ENCODE measurements at regions not wholly inside any gene's neighbourhood (a gene's known extent, or its start where the extent isn't known, plus 50 kb on each side); places are given as distances from the start of the nearest gene placed in this dataset.

- H3K4me3 ChIP-seq (ENCODE audit: low read depth in 1 of 2, low read length in 2 of 2), result no peak overlapping the region
- H3K36me3 ChIP-seq (ENCODE audit: control insufficient read depth in 1 of 2, insufficient read depth in 2 of 2, low read length in 2 of 2), result no peaks in the 10 kb centered on the region
- H3K4me1 ChIP-seq (ENCODE audit: control insufficient read depth in 1 of 2, insufficient read depth in 2 of 2, low read length in 2 of 2), result no peaks in the 10 kb centered on the region
- H3K9me3 ChIP-seq (ENCODE audit: control insufficient read depth in 1 of 2, low read length in 2 of 2), result no peaks in the 10 kb centered on the region
- H3K27ac ChIP-seq (ENCODE audit: low read length), result no peak overlapping the region
- no peaks in the 10 kb centered on the region for H3K27me3 ChIP-seq (ENCODE audit: low read depth, low read length)
Observed at GRCh38 chr13:63690672-63691071, 2275.0 kb upstream of the PCDH20 start.

- no peaks in the 10 kb centered on the region for H3K4me1 ChIP-seq (ENCODE audit: control insufficient read depth in 1 of 2, insufficient read depth in 2 of 2, low read length in 2 of 2)
- H3K9me3 ChIP-seq (ENCODE audit: control insufficient read depth in 1 of 2, low read length in 2 of 2), result peaks cover 0 to 8% of the 10 kb centered on the region in 2 donors
- no peaks in the 10 kb centered on the region for H3K27me3 ChIP-seq (ENCODE audit: low read depth, low read length)
- H3K36me3 ChIP-seq (ENCODE audit: control insufficient read depth in 1 of 2, insufficient read depth in 2 of 2, low read length in 2 of 2), result no peaks in the 10 kb centered on the region
- H3K27ac ChIP-seq (ENCODE audit: low read length), result no peak overlapping the region
- H3K4me3 ChIP-seq (ENCODE audit: low read depth in 1 of 2, low read length in 2 of 2), result no peak overlapping the region
Observed at GRCh38 chr13:63684822-63685221, 2269.2 kb upstream of the PCDH20 start.

- no peaks in the 10 kb centered on the region for H3K4me1 ChIP-seq (ENCODE audit: control insufficient read depth in 1 of 2, insufficient read depth in 2 of 2, low read length in 2 of 2)
- no peaks in the 10 kb centered on the region for H3K36me3 ChIP-seq (ENCODE audit: control insufficient read depth in 1 of 2, insufficient read depth in 2 of 2, low read length in 2 of 2)
- H3K4me3 ChIP-seq (ENCODE audit: low read depth in 1 of 2, low read length in 2 of 2), result no peak overlapping the region
- H3K9me3 ChIP-seq (ENCODE audit: control insufficient read depth in 1 of 2, low read length in 2 of 2), result peaks cover 0 to 8% of the 10 kb centered on the region in 2 donors
- no peak overlapping the region for H3K27ac ChIP-seq (ENCODE audit: low read length)
- H3K27me3 ChIP-seq (ENCODE audit: low read depth, low read length), result no peaks in the 10 kb centered on the region
Observed at GRCh38 chr13:63680704-63681103, 2265.1 kb upstream of the PCDH20 start.

- no peak overlapping the region for H3K27ac ChIP-seq (ENCODE audit: low read length)
Observed at GRCh38 chr13:63671296-63671695, 2255.6 kb upstream of the PCDH20 start.

GRCh38 chr13:63651394-63651793 is 2235.7 kb upstream of the PCDH20 start:
- H3K36me3 ChIP-seq (ENCODE audit: control insufficient read depth in 1 of 2, insufficient read depth in 2 of 2, low read length in 2 of 2), result no peaks in the 10 kb centered on the region
- no peaks in the 10 kb centered on the region for H3K27me3 ChIP-seq (ENCODE audit: low read depth, low read length)
- H3K4me1 ChIP-seq (ENCODE audit: control insufficient read depth in 1 of 2, insufficient read depth in 2 of 2, low read length in 2 of 2), result no peaks in the 10 kb centered on the region

More at GRCh38 chr13:63671296-63671695, 2255.6 kb upstream of the PCDH20 start:
- Histone ChIP-seq H3K4me3 (ENCODE audit: low read depth in 1 of 2, low read length in 2 of 2) (no peak overlapping the region), H3K27me3 (ENCODE audit: low read depth, low read length) (no peaks in the 10 kb centered on the region), H3K4me1 (ENCODE audit: control insufficient read depth in 1 of 2, insufficient read depth in 2 of 2, low read length in 2 of 2) (no peaks in the 10 kb centered on the region), H3K9me3 (ENCODE audit: control insufficient read depth in 1 of 2, low read length in 2 of 2) (no peaks in the 10 kb centered on the region), H3K36me3 (ENCODE audit: control insufficient read depth in 1 of 2, insufficient read depth in 2 of 2, low read length in 2 of 2) (no peaks in the 10 kb centered on the region)

GRCh38 chr13:63643543-63643942 is 2227.9 kb upstream of the PCDH20 start:
- Histone ChIP-seq H3K27me3 (ENCODE audit: low read depth, low read length) (no peaks in the 10 kb centered on the region), H3K9me3 (ENCODE audit: control insufficient read depth in 1 of 2, low read length in 2 of 2) (no peaks in the 10 kb centered on the region), H3K36me3 (ENCODE audit: control insufficient read depth in 1 of 2, insufficient read depth in 2 of 2, low read length in 2 of 2) (no peaks in the 10 kb centered on the region), H3K27ac (ENCODE audit: low read length) (no peak overlapping the region), H3K4me1 (ENCODE audit: control insufficient read depth in 1 of 2, insufficient read depth in 2 of 2, low read length in 2 of 2) (no peaks in the 10 kb centered on the region), H3K4me3 (ENCODE audit: low read depth in 1 of 2, low read length in 2 of 2) (no peak overlapping the region)

More at GRCh38 chr13:63651394-63651793, 2235.7 kb upstream of the PCDH20 start:
- Histone ChIP-seq H3K9me3 (ENCODE audit: control insufficient read depth in 1 of 2, low read length in 2 of 2) (no peaks in the 10 kb centered on the region), H3K27ac (ENCODE audit: low read length) (no peak overlapping the region), H3K4me3 (ENCODE audit: low read depth in 1 of 2, low read length in 2 of 2) (no peak overlapping the region)

- H3K9me3 ChIP-seq (ENCODE audit: control insufficient read depth in 1 of 2, low read length in 2 of 2), result no peaks in the 10 kb centered on the region
- H3K36me3 ChIP-seq (ENCODE audit: control insufficient read depth in 1 of 2, insufficient read depth in 2 of 2, low read length in 2 of 2), result no peaks in the 10 kb centered on the region
- no peaks in the 10 kb centered on the region for H3K27me3 ChIP-seq (ENCODE audit: low read depth, low read length)
- H3K4me1 ChIP-seq (ENCODE audit: control insufficient read depth in 1 of 2, insufficient read depth in 2 of 2, low read length in 2 of 2), result no peaks in the 10 kb centered on the region
- peak overlapping the region; percentile 35 to 38 for H3K4me3 ChIP-seq (ENCODE audit: low read depth in 1 of 2, low read length in 2 of 2)
- no peak overlapping the region for H3K27ac ChIP-seq (ENCODE audit: low read length)
Observed at GRCh38 chr13:63636316-63636993, 2220.8 kb upstream of the PCDH20 start.

GRCh38 chr13:63632321-63632720 is 2216.7 kb upstream of the PCDH20 start:
- no peaks in the 10 kb centered on the region for H3K4me1 ChIP-seq (ENCODE audit: control insufficient read depth in 1 of 2, insufficient read depth in 2 of 2, low read length in 2 of 2)
- H3K27ac ChIP-seq (ENCODE audit: low read length), result no peak overlapping the region
- no peak overlapping the region for H3K4me3 ChIP-seq (ENCODE audit: low read depth in 1 of 2, low read length in 2 of 2)
- H3K36me3 ChIP-seq (ENCODE audit: control insufficient read depth in 1 of 2, insufficient read depth in 2 of 2, low read length in 2 of 2), result no peaks in the 10 kb centered on the region
- H3K9me3 ChIP-seq (ENCODE audit: control insufficient read depth in 1 of 2, low read length in 2 of 2), result no peaks in the 10 kb centered on the region
- H3K27me3 ChIP-seq (ENCODE audit: low read depth, low read length), result no peaks in the 10 kb centered on the region

- H3K9me3 ChIP-seq (ENCODE audit: control insufficient read depth in 1 of 2, low read length in 2 of 2), result no peaks in the 10 kb centered on the region
- H3K4me1 ChIP-seq (ENCODE audit: control insufficient read depth in 1 of 2, insufficient read depth in 2 of 2, low read length in 2 of 2), result no peaks in the 10 kb centered on the region
- no peak overlapping the region for H3K4me3 ChIP-seq (ENCODE audit: low read depth in 1 of 2, low read length in 2 of 2)
- H3K27ac ChIP-seq (ENCODE audit: low read length), result no peak overlapping the region
- H3K36me3 ChIP-seq (ENCODE audit: control insufficient read depth in 1 of 2, insufficient read depth in 2 of 2, low read length in 2 of 2), result no peaks in the 10 kb centered on the region
- H3K27me3 ChIP-seq (ENCODE audit: low read depth, low read length), result no peaks in the 10 kb centered on the region
Observed at GRCh38 chr13:63631006-63631405, 2215.4 kb upstream of the PCDH20 start.

- Histone ChIP-seq H3K4me3 (ENCODE audit: low read depth in 1 of 2, low read length in 2 of 2) (no peak overlapping the region), H3K9me3 (ENCODE audit: control insufficient read depth in 1 of 2, low read length in 2 of 2) (no peaks in the 10 kb centered on the region), H3K4me1 (ENCODE audit: control insufficient read depth in 1 of 2, insufficient read depth in 2 of 2, low read length in 2 of 2) (no peaks in the 10 kb centered on the region), H3K36me3 (ENCODE audit: control insufficient read depth in 1 of 2, insufficient read depth in 2 of 2, low read length in 2 of 2) (no peaks in the 10 kb centered on the region), H3K27ac (ENCODE audit: low read length) (no peak overlapping the region), H3K27me3 (ENCODE audit: low read depth, low read length) (no peaks in the 10 kb centered on the region)
Observed at GRCh38 chr13:63629591-63629990, 2213.9 kb upstream of the PCDH20 start.

- no peaks in the 10 kb centered on the region for H3K4me1 ChIP-seq (ENCODE audit: control insufficient read depth in 1 of 2, insufficient read depth in 2 of 2, low read length in 2 of 2)
- H3K27me3 ChIP-seq (ENCODE audit: low read depth, low read length), result no peaks in the 10 kb centered on the region
- no peak overlapping the region for H3K4me3 ChIP-seq (ENCODE audit: low read depth in 1 of 2, low read length in 2 of 2)
- H3K36me3 ChIP-seq (ENCODE audit: control insufficient read depth in 1 of 2, insufficient read depth in 2 of 2, low read length in 2 of 2), result no peaks in the 10 kb centered on the region
- H3K9me3 ChIP-seq (ENCODE audit: control insufficient read depth in 1 of 2, low read length in 2 of 2), result no peaks in the 10 kb centered on the region
- H3K27ac ChIP-seq (ENCODE audit: low read length), result no peak overlapping the region
Observed at GRCh38 chr13:63628310-63628709, 2212.7 kb upstream of the PCDH20 start.

- no peaks in the 10 kb centered on the region for H3K36me3 ChIP-seq (ENCODE audit: control insufficient read depth in 1 of 2, insufficient read depth in 2 of 2, low read length in 2 of 2)
- H3K27me3 ChIP-seq (ENCODE audit: low read depth, low read length), result no peaks in the 10 kb centered on the region
- no peak overlapping the region for H3K27ac ChIP-seq (ENCODE audit: low read length)
- H3K9me3 ChIP-seq (ENCODE audit: control insufficient read depth in 1 of 2, low read length in 2 of 2), result no peaks in the 10 kb centered on the region
- no peaks in the 10 kb centered on the region for H3K4me1 ChIP-seq (ENCODE audit: control insufficient read depth in 1 of 2, insufficient read depth in 2 of 2, low read length in 2 of 2)
- no peak overlapping the region for H3K4me3 ChIP-seq (ENCODE audit: low read depth in 1 of 2, low read length in 2 of 2)
Observed at GRCh38 chr13:63625869-63626268, 2210.2 kb upstream of the PCDH20 start.

All from muscle layer of duodenum (tissue), 2 donors.